GM18867 (cell line): ENCODE measurements at regions not wholly inside any gene's neighbourhood (a gene's known extent, or its start where the extent isn't known, plus 50 kb on each side); places are given as distances from the start of the nearest gene placed in this dataset.

Experiments
- ATAC-seq: cut with Tn5 transposase; IDR thresholded peaks from one replicate; pipeline ENCODE4 v1.9.1; 2021; ENCODE audit warnings: mild to moderate bottlenecking, moderate library complexity; ENCODE audit not compliant: unreplicated experiment

DNA sequence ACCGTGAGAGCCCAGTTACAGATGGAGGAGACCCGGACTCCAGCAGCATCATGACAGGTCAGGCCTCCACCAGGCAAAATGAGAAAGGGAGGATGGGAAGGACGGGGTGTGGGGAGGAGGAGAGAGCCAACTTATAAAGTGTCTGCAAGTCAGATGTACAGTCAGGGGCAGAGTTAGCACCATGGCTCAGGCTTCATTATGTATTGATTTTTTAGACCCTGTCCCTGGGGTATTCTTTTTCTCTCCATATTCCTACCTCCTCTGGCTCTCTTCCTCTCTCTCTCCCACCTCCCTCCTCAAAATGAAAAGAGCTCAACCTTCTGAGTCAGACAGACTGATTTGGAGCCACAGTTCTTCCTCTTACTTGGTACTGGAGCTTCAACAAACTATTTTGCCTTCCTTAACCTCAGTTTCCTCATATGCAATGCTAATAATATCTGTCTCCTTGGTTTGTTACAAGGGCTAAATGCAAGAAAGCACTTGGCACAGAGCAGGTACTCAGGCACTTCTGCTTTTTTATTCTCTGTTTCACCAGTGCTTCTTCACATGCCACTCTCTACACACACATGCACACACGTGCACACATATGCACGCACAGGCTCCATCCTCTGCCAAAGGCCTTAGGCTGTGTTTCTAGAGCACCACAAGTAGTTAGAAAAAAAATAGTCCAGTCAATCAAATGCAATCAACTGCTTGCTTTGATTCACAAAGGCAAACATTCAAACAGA, 92.3 kb upstream of the PKDCC start:
- ATAC-seq = peak; percentile 64

DNA sequence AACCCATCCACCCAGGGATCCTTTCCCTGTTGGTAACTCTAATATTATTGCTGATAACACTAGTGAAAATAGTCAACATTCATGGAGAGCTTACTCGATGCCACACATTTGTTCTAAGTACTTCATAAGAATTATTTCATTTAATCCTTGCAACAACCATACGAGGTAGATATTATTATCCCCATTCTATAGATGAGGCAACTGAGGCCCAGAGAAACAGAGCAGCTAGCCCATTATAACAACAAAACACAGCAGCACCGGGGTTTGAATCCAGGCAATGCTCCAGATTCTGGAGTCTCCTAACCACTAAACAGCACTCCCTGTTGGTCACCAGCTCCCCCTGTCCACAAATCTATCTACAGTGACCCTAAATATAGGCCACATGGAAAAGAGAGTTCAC, 90.4 kb upstream of the PKDCC start:
- no peak for ATAC-seq

DNA sequence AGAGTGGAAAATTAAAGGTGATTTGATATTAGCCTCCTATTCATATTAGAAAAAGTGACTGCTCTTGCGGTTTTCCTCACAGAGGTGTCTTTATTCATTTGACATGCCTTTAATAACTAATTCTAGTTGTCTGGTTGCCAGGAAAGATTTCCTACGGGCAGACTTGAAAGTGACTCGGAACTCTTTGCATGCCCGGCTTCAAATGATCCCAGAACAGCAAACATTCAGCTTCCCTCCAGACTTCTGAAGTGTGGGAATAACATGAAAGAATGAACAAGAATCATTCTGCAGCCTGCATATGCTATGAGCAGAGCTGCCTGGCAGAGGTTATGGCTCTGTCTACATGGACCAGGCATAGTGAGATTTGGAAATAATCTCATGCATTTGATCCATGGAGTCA, 89.6 kb upstream of the PKDCC start:
- ATAC-seq = no peak

DNA sequence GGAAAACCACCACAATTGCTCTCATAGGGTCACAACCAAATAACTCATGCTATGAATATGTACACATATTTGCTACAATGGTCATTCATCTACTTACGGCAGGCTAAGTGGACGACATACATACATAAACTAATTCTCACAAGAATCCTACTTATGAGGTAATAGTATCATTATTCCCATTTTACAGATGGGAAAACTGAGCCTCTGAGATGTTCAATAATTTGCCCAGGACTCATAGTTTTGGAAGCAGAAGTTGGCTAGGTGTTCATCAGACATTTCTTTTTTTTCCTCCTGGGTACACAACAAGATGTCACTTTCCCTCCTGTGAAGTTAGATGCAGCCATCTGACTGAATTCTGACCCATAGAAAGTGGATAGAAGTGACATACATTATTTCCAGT, 89.0 kb upstream of the PKDCC start:
- no peak for ATAC-seq

DNA sequence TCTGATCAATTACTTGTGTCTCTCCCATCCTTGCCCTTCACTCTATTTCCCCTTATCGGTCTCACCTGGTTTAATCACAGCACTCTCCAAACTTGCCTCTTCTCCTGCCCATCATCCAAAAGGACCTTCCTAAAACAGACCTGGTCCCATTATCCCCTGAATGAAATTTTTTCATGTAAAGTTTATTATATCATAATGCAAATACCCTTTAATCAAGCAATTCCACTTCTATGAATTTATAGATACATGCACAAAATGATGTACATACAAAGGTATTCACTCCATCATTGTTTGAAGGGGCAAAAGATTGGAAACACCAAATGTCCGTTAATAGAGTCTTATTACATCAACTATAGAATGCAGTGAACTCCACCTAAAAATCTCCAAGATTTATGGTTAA, 88.1 kb upstream of the PKDCC start:
- ATAC-seq = no peak

DNA sequence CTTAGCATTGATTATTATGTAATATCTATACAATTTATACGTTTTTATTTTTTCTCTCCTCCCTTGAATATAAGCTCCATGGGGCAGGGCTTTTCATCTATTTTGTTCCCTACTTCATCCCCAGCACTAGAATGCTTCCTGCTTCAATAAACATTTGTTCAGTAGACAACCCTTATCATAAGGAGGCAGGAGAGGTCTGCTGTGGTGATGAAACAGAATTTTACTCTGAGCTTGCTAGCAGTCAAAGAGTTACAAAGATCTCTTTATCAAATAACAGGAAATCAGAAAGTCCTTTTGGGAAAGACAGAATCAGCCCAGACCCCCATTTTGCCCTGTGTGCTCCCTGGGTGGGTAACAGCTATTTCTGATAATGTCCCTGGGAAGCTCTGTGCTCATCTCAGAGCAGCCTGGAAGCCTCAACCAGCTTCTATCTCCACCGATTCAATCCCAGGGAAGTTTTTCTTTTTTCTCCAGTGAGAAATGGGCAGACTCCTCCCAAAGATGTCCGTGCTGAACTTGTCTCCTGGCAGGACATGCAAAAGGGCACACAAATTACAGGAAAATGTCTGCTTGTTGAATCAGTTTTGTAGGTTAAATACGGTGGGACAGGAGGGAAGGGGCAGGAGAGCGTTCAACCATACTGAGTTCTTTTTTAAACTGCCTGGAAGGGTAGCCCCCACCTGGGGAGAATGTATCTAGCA, 84.7 kb upstream of the PKDCC start:
- no peak for ATAC-seq

DNA sequence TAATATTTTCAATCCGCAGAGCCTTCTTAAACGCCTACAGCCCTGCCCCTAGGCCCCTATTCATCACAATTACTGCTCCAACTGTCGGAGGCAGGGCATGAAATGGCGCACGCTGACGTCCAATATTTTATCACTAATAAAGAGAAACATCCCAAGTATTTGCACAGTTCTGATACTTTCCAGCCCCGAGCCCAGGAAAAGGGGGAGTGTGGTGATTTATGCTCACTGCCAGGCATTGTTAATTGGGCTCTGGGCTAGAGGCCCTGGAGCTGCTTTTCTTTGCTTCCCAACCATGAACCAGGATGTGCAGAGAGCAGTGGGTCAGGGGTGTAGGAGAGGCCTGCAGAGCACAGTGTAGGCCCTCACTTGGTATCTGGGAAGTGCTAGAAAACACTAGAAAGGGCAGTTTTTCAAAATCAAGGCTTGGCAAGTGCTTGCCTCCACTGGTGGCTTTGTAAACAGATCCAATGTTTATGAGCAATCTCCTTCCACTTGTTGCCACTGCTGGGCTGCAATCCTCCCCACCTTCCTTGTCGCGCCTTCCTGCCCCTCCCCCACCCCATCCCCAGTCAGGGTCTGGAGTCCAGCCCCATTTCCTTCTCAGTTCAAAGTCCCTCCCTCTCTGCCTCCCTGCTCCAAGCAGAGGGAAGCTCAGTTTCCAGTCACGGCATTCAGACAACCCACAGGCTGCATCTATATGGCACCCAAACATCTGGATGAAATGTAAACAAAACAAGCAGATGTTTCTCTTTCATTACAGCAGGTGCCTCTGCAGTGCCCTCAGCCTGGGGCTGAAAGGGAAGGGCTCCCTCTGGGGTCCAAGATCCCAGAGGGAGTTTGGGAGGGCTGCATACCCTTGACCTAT, 83.9 kb upstream of the PKDCC start:
- ATAC-seq = no peak

DNA sequence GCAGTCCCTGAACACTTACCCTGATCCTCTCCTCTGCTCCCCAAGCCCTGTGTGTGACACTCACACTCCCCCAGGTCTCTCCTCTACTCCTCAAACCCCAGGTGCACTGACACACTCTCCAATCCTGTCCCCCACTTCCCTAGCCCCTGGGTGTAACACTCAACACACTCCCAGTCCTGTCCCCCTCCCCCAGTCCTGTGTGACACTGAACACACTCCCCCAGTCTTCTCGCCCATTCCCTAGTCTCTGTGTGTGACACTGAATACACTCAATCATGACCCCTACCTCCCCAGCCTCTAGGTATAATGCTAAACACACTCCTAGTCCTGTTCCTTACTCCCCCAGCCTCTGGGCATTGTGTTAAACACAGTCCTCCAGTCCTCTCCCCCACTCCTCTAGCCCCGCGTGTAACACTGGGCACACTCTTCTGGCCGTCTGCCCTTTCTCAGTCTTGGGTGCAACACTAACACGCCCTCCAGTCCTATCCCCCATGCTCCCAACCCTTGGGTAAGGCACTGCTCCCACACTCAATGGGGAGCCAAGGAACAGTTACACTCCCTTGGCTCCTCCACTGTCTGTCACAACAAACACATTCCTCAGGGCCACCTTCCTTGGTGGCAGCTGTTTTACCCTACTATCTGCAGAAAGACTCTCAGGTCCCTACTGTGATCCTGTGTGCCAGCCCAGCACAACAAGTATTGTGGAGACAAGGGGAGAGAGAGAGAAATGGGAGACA, 82.5 kb upstream of the PKDCC start:
- no peak for ATAC-seq

DNA sequence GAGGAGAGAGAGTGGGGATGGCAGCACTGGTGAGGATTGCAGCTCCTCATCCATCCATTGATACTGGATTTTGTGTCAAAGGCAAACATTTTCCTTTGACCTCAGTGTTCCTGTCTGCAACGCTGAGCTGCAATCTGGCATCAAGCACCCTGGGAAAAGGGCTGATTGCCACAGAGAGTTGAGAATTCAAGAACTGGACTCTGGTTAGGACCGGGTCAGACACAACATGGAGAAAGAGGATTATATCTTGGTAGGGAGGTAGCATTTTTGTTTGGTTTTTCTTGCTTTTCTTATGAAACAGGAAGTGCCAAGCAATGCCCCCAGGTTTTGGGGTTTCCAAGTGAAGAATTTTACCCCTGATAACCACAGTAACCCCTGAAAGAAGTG, 81.9 kb upstream of the PKDCC start:
- no peak for ATAC-seq

DNA sequence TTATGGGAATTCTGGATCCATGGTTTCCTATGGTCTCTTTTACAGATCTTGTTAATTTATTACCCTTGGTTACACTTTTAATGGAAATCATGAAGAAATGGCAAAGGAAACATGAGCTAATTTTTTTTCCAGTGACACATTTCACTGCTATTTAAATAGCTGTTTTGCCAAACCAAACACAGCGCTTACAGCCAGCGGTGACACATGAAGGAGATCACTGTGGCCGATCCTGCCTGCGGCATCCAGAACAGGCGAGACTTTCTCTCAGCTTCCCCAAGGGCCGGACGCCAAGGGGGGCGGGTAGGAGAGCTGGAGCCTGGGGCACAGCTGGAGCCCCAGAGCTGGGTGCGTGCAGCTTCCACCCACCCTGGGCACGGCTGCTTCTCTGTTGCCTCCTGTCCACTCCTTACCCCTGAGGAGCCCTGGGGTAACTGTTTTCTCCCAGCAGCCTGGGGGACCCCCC, 81.4 kb upstream of the PKDCC start:
- no peak for ATAC-seq

DNA sequence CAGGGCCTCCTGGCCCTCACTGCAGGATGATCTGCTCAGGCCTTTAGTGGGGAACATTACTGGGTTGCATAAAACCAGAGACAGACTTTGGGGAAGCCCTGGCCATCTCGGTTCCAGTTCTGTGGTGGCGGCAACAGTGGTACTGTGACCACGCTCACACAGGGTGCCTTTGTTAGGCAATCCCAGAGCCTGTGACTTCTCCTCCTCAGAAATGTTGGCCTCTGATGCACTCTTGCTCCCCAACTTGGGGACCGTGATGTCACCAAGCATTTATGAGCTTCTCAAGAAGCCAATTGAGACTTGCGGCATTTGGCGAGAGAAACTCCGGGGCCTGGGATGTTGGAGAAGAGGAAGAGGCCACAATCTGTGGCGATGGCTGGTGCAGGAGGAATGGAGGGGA, 80.9 kb upstream of the PKDCC start:
- no peak for ATAC-seq

DNA sequence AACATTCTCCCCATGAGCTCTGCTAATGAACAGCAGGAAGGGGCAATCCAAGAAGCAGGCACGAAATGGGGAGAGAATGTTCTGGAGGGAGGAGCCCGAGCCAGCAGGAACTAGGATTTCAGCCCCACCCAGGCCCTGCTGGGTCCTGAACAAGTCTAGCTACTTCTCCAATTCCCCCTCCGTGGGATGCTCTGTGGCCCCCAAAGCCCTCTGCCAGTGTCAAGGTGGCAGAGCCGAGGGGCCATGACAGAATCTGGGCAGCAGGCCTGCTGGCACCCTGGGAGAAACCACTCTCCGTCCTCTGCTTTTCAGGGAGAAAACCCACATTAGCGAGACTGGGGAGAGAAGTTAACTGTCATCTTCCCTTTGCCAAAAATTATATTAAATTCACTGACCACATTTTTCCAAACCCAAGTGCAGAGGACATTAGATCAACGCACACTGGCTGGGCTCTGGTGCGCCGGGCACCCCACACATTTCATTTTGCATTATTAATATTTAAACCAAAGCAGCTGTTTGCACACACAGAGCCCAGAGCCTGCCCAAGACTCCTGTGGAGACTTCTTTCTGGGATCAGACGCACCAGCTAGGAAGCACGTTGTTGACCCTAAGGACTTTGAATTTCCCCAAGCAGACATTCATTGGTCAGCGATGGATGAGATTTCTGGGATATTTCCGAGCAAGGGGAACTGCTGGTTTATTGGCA, 80.2 kb upstream of the PKDCC start:
- no peak for ATAC-seq

DNA sequence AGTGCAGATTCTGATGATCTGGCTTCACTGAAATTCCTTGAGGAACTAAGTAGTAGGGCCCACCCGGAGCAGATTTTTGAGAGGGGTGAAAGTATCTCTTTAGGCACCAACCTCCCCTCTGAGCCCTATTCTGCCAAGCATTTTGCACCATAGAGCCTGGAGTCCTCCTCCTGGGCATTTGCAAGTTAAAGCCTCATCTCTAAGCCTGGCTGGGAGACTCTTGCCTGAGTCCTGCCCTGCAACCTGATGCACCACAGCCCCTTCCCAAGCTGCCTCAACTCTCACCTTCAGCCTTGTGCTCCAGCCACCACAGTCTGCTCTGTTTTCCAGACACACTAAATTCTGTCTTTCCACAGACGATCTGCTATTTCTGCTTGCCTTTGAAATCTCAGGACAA, 79.6 kb upstream of the PKDCC start:
- no peak for ATAC-seq

DNA sequence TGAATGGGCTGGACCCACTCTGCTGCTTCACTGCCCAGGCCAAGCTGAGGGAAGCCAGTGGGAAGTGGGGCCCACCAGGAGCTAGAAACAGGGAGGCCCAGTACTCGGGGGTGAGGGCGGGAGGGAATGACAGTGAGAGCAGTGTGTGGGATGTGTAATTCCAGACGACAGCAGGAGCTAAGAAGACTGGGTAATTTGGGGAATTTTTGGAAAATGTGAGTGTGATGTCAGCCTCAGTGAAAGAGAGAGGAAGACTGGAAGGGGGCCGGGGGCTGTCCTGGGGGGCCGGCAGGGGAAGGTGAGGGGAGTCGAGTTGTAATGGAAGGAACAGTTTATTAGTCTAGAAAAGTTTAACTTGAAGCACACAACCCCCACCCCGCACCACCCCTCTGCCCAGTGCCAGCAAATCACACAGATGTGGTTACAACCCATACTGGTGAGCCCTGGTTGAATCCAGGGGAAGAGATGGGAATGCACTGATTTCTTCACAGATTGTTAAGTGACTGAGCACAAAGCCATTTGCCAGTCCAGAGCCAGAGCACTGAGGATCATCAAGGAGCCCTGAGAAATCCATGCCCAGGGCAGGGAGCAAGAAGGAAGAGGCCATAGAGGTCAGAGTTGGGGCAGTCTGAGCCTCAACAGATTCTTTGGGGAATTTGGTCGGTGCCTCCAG, 76.7 kb upstream of the PKDCC start:
- ATAC-seq = no peak

DNA sequence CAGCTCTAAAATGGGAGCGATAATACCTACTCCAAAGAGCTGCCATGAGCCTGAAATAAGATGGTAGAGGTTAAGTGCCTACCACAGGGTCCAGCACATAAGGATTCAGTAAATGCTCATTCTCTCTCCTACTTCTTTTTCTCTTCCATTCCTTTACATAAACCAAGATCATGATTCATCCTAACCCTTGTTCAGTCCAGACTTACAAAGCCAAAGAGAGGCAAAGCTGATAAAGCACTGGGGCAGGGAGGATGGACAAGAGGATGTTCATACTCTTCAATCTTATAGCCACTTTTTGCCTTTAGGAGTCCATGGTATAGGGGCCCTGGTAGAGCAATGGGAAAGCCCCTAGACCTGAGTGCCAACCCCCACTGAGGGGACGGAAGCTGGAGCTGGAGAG, 75.6 kb upstream of the PKDCC start:
- no peak for ATAC-seq

DNA sequence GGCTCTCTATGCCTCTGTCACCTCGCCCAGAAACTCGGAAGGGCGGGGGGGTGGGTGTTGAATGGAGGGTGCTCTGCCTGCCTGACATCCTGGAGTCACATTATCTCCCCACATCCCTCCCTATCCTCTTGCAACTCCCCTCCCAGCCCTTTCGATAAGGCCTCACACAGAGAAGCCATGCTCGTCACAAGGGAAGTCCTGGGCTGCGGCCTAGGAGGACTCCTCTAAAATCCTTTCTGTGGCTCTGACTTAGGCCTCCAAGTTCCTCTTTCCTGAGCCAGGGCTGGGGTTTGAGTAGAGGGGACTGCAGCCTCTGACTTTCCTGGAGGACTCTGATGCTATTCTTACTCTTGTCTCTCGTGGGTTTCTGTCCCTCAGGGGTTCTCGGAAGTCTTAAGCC, 75.0 kb upstream of the PKDCC start:
- ATAC-seq = no peak

DNA sequence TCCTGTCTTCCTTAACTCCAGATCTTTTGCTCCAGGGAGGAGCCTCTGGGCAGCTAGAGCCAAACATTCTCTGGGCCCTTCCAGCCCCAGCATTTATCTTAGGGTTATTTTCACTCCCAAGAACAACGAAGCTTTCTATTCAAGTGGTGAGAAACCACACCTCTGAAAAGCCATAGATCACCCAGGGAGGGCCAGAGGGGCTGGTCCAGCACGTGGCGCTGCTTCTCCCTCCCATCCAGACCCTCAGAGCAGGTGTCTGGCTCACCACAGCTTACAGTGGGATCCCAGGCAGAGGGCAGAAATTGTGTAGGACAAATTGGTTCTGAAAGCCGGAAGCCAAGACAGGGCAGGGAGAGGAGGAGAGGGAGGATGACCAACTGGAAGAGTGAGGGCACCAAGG, 74.0 kb upstream of the PKDCC start:
- no peak for ATAC-seq

DNA sequence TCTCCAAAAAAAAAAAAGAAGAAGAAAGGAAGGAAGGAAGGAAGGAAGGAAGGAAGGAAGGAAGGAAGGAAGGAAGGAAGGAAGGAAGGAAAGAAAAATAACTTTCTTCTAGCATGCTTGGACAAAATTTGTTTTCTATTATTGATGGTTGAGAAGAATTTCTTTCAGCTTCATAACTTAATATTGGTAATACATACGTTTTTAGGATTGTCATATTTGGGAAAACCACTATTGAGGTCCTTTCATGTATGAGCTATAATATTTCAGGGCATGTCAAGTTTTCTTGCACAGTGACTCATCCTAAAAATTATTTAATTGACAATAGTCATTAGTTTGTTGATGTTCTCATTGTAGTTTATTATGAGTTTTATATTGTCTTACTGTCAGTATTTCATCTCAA, 66.4 kb upstream of the PKDCC start:
- ATAC-seq = no peak

DNA sequence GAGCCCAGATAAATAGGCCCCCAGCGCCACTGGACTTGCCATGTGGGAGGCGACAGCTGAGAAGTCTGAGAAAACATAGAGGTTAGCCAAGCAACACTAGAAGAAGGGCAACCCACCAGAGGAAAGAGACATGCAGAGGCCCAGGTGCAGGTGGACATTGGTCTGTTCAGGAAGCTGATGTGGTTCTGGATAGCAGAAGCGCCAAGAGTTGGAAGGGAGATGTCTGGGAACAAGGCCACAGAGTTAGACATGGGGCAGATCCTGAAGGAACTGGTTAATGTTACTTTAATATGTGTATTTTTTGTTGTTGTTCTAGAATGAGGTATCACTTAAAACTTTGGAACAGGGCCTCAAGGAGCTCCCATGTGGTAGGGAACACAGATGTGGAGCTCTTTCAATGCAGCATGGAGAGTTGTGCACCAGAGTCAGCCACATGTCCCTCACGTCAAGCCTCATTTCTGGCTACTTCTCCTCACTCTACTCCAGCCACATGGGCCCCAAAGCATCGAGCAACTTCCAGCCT, 62.2 kb upstream of the PKDCC start:
- ATAC-seq = no peak
